Liver (tissue), 3 donors: ENCODE measurements at regions not wholly inside any gene's neighbourhood (a gene's known extent, or its start where the extent isn't known, plus 50 kb on each side); places are given as distances from the start of the nearest gene placed in this dataset.

Experiments
- EGR1 ChIP-seq, 2 donors: IDR thresholded peaks; 2 replicates each; pipeline ENCODE4 v1.6.1; 2016 to 2018; ENCODE audit warnings: antibody characterized with exemption in 2 of 2, low read depth in 2 of 2
- JUND ChIP-seq, 2 donors: IDR thresholded peaks; 2 replicates each; pipeline ENCODE4 v1.6.1; 2016; ENCODE audit warnings: antibody characterized with exemption in 2 of 2
- RAD21 ChIP-seq, 2 donors: IDR thresholded peaks; 2 replicates each; pipeline ENCODE4 v1.6.1; 2016; ENCODE audit warnings: antibody characterized with exemption in 2 of 2, mild to moderate bottlenecking in 2 of 2
- REST ChIP-seq: IDR thresholded peaks from 2 replicates; pipeline ENCODE4 v1.6.1; 2016; ENCODE audit warnings: antibody characterized with exemption, mild to moderate bottlenecking
- TAF1 ChIP-seq: conservative IDR thresholded peaks from 2 replicates; pipeline ENCODE4 v1.6.1; 2016; ENCODE audit warnings: antibody characterized with exemption, mild to moderate bottlenecking
- YY1 ChIP-seq: IDR thresholded peaks from 2 replicates; pipeline ENCODE4 v1.6.1; 2016; ENCODE audit warnings: antibody characterized with exemption, mild to moderate bottlenecking
- ZBTB33 ChIP-seq: IDR thresholded peaks from 2 replicates; pipeline ENCODE4 v1.6.1; 2016; ENCODE audit warnings: antibody characterized with exemption
- TF ChIP-seq, protein P1 (sequence below): fragments of 150-350 bp; IDR thresholded peaks from 2 replicates; pipeline ENCODE4 v1.5.1; 2017; ENCODE audit warnings: improper control_type of control experiment, low read depth, low read length; ENCODE audit not compliant: missing input control
- TF ChIP-seq, protein P2 (sequence below): IDR thresholded peaks from 2 replicates; pipeline ENCODE4 v1.6.1; 2016; ENCODE audit warnings: antibody characterized with exemption
- donor health status: healthy.
- donor health status: healthy.

- TF ChIP-seq, protein P1, sequence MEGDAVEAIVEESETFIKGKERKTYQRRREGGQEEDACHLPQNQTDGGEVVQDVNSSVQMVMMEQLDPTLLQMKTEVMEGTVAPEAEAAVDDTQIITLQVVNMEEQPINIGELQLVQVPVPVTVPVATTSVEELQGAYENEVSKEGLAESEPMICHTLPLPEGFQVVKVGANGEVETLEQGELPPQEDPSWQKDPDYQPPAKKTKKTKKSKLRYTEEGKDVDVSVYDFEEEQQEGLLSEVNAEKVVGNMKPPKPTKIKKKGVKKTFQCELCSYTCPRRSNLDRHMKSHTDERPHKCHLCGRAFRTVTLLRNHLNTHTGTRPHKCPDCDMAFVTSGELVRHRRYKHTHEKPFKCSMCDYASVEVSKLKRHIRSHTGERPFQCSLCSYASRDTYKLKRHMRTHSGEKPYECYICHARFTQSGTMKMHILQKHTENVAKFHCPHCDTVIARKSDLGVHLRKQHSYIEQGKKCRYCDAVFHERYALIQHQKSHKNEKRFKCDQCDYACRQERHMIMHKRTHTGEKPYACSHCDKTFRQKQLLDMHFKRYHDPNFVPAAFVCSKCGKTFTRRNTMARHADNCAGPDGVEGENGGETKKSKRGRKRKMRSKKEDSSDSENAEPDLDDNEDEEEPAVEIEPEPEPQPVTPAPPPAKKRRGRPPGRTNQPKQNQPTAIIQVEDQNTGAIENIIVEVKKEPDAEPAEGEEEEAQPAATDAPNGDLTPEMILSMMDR = no peak
- no peak for TF ChIP-seq REST
- TF ChIP-seq YY1 = no peak
- TF ChIP-seq TAF1 = no peak
- TF ChIP-seq JUND (IDR thresholded peaks at IDR 0.05) = no peak
- TF ChIP-seq ZBTB33 = no peak
- no peak for TF ChIP-seq RAD21 (IDR thresholded peaks at IDR 0.05)
- TF ChIP-seq EGR1 (IDR thresholded peaks at IDR 0.05; ENCODE audit: low read depth in 2 of 2) = no peak
- TF ChIP-seq, protein P2, sequence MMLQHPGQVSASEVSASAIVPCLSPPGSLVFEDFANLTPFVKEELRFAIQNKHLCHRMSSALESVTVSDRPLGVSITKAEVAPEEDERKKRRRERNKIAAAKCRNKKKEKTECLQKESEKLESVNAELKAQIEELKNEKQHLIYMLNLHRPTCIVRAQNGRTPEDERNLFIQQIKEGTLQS = no peak
Measured at GRCh38 chr13:106756446-106756845, 188.5 kb upstream of the ARGLU1 start.
